HG02981 (cell line): ENCODE measurements at regions not wholly inside any gene's neighbourhood (a gene's known extent, or its start where the extent isn't known, plus 50 kb on each side); places are given as distances from the start of the nearest gene placed in this dataset.
"Not testable (repeated sequence)": the region's sequence is repeated elsewhere in the genome, so short reads cannot be mapped to it uniquely, and the experiment has no call there.

ENCODE experiments used
- ATAC-seq: cut with Tn5 transposase; IDR thresholded peaks from one replicate; pipeline ENCODE4 v1.9.1; 2021; ENCODE audit warnings: mild to moderate bottlenecking, moderate library complexity; ENCODE audit not compliant: unreplicated experiment

DNA sequence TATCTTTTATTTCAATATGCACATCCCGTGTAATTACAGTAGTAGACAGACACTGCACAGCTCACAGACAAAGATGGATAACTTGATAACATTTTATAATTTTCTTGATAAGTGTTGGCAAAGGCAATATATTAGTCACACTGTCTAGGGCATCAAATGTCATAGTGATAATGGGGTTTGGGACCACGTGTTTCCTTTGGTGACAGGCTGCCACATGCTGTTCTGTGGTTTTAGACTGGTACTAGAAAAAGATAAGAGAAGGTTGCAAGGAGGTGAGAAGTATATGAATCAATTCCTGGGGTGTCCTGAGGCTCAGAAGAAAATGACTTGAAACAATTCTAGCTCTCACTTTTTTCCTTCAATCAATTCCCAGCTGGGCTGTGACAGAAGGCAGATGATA is 258.8 kb upstream of the CHD1 start:
- no peak for ATAC-seq

DNA sequence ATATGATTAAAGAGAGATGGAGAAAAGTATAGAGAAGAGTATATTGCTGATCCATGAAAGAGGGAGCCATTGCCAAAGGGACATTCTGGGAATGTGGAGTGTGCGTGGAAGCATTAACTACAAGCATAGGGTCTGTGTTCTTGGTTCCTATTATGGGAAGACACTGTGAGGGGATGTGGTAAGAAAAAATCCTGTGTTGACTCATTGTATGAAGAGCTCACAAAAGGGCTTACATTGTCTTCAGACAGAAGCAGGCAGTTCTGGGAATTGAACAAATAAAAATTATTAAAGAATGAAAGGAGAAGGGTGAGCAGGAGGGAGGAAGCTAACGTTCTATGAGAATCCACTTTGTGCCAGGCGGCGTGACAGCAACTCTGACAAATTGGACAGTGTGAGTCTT is 250.4 kb upstream of the CHD1 start:
- no peak for ATAC-seq

DNA sequence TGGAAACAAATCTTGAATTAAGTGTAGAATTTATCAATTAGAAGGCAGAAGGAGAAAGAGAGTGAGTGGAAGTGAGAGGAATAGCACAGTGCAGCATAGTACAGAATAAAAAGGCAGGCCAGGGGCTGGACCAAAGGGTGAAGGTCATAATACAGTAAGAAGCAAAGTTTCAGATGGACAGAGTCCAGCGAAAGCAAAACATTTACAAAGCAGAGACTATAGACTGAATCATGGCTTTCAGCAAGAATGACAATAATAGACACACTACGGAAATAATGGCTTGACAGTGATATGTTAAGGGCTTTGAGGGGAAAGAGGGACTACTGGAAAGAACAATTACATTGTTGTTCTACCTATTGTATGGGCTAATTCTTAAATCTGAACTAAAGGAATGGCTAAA is 249.0 kb upstream of the CHD1 start:
- ATAC-seq: no peak

DNA sequence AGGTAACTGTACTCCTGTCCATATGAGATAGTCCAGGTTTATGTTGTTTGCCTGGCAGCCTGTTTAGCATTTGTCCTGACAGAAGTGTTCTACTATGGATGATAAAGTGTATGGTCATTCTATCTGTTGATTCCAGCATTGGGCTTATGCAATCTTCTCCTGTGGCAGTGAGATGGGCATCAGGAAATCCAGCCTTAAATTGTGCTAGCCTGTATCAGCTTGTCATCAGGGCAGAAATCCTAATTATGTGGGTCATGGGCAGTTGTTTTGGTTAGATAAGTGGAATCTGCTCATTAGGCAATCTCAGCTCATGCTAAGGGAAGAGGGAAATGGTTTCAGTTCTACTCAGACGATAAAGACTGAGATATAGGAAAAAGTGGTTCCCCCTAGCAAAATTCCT is 247.4 kb upstream of the CHD1 start:
- ATAC-seq: no peak

DNA sequence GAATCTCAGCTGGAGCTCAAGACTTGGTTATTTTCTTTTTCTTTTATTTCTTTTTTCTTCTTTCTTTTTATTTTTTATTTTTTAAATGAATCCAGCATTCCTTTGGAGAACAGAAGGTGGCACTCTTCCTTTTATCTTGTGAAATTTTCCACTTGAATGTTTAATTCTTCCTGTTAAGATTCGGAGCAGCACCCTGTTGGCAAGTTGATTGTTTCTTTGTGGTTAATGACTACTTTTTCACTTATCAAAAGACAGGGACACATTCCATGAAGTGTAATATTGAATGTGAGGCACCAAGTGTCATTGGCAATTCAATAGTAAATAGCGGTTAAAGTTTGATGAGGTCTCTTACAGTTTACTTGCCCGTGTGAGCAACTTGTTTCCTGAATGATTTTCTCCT is 240.5 kb upstream of the CHD1 start:
- ATAC-seq: no peak

DNA sequence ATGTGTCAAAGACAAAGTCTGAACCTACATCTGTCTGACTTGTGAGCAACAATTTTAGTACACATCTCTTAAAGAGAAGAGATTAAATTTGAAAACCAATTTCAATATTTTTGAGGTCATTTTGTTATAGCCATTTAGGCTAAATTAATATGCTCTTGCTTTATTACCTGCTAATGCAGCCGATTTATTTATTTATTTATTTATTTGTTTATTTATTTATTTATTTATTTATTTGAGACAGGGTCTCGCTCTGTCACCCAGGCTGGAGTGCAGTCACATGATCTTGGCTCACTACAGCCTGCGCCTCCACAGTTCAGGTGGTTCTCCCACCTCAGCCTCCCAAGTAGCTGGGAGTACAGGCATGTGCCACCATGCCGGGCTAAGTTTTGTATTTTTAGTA is 232.7 kb upstream of the CHD1 start:
- ATAC-seq: not testable (repeated sequence)

DNA sequence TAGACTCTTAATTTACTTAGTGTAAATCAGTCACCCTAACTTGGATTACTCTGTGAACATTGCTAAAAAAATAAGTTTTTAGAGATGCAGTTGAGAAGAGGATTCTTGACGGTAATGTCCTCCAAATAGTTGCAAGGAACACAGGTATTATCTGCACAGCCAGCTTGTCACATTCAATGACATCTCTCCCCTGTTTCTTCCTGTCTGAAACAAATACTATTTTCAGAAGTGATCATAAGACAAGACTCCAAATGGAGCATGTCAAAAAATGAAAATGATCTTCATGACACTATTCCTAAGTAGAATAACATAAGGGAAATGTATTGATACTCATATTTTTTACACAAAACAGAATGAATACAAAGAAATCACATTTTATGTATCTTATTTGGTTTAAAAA is 227.9 kb upstream of the CHD1 start:
- ATAC-seq: no peak

DNA sequence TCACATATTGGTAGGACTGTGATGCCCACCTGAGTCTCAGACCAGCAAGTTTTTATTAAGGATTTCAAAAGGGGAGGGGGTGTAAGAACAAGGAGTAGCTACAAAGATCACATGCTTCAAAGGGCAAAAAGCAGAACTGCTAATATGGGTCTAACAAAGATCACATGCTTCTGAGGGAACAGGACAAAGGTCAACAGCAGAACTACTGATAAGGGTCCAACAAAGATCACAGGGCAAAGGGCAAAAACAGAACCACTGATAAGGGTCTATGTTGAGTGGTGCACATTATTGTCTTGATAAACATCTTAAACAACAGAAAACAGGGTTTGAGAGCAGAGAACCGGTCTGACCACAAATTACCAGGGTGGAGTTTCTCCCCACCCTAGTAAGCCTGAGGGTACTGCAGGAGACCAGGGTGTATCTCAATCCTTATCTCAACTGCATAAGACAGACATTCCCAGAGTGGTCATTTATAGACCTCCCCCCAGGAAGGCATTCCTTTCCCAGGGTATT is 214.5 kb upstream of the CHD1 start:
- not testable (repeated sequence) for ATAC-seq

DNA sequence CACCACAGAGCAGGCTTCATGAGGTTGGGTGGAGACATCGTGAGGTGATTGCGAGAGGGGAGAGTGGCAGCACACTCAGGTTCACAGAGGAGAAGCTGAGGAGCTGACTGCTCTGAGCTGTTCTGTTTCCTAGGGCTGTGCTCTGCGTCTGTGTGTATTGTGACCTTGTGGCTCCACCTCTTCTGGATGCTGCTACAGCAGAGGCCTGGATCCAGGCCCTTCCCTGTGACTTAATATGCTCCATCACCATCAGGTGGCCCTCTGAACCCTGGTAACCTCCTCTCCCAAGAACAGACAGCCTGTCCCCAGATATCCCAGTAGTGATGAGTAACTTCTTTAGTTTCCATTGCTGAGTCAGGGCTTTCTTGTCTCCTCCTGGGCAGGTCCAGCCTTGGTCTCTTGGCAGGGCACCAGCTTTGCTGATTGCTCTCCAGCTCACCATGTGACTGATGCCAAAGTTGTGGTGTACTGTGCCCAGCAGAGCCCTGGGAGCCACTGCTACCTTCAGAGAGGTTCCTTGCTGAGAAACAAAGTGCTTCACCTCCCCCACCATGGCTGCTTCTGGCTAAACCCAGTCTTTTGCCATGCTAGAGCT is 212.8 kb upstream of the CHD1 start:
- no peak for ATAC-seq

DNA sequence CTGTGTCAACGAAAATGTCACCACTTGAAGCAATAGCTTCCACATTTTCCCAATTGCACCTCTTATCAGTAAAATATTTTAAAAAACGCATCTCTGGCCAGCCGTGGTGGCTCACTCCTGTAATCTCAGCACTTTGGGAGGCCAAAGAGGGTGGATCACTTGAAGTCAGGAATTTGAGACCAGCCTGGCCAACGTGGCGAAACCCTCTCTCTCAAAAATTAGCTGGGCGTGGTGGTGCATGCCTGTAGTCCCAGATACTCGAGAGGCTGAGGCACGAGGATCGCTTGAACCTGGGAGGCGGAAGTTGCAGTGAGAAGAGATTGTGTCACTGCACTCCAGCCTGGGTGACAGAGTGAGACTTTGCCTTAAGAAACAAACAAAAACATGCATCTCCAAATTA is 210.1 kb upstream of the CHD1 start:
- ATAC-seq: no peak

DNA sequence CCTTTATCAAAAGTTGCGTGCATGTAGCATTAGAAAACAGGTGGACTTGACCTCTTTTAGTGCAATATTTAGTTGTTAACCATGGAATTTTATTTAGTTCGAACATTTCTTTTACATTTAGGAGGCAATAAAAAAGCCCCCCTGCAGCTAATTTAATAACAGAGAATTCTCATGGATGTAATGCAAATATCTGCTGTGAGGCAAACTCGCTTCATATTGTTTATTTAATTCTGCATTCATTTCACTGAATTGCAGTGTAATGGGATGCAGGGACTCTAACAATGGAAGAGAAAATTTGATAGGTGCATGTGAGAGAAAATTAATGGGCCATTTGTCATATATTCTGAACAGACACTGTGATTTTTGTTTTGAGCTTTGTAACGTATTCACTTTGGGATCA is 205.1 kb upstream of the CHD1 start:
- no peak for ATAC-seq

DNA sequence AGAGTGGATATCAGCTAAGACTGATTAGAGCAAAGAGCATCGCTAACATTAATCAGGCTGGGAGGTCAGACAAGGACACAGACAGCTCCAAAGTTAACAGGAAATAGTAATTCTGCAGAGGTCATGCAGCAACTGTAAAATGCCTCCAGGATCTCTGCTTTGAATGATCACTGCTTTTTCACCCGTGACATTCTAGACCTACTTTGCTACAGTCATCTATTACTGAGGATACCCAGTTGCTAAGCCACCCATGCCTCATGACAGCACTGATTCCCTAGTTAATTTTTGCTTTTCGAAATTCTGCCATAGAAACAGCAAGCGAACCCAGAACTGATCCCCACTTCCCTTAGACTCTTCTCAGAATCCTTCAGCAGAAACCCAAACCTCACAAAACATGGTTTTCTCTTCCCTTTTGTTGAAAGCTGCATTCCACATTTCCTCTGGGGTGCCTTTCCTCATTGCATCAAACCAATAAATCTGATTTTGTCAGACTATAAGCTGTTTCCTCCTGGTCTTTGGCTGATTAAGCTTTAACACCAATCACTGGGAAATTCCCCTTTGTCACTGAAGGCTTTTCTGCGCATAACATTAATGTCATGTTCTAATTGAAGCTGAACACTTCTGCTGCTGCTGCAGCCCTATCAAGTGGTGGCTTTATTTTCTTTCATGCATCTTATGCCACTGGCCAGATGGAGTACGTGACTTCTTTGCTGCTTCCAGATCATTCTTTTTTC is 201.1 kb upstream of the CHD1 start:
- no peak for ATAC-seq

DNA sequence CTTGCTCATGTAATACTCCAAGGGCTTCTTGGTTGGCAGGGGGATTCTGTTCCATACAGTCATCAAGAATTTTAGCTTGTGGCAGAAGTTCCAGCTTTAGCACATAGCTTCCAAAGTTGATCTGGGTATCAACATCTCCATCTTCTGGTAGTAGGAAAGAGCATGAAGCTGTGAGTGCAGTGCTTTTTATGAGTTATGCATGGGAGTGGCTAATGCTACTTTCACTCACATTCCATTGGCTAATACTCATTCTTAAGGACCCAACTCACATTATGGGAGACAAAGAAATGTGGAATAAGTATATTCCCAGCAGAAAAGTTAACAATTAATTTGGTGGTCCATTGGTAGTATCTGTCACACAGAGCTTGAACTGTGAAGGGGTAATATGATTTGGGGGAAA is 194.2 kb upstream of the CHD1 start:
- no peak for ATAC-seq

DNA sequence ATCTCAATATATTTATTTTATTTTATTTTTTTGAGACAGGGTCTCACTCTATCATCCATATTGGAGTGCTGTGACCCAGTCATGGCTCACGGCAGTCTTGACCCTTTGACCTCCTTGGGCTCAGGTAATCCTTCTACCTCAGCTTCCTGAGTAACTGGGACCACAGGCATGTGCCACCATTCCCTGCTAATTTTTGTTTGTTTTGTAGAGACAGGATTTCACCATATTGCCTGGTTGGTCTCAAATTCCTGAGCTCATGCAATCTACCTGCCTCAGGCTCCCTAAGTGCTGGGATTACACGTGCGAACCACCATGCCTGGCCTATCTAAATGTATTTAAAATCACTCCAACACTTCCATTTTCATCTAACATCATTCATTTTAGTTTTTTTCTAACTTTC is 190.5 kb upstream of the CHD1 start:
- ATAC-seq: no peak

DNA sequence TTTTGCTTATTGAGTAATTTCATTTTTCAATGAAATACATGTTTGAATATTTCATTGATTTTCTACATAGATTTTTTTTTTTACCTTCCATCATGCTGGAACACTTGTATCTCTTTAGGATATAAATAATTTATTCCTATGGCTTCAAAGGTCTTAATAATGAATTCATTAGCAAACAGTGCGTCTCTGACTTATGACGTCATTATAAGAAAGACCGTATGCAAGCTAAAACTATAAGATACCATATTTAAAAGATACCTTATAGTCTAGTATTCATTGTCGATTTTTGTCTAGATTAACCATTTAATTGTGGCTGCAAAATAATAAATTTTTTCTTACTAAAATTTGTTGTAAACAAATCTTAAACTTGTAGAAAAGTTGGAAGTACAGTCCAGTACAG is 187.7 kb upstream of the CHD1 start:
- ATAC-seq: no peak

DNA sequence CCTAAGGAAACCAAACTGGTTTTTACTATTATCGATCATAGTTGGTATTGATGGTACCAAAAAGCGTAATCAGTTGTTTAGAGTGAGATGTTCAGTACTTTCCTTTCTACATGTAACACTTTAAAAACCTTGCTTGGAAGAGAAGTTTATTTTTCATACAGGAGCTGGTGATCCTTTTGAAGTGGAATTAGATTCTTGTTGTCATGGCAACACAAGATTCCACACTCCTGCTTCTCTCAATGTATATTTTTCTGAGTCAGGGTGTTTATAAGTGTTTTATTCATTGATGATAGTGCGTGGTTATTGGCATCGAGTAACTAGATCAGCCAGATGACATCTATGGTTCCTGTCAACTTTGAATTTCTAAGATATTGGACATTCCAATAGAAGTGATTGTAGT is 181.1 kb upstream of the CHD1 start:
- no peak for ATAC-seq

DNA sequence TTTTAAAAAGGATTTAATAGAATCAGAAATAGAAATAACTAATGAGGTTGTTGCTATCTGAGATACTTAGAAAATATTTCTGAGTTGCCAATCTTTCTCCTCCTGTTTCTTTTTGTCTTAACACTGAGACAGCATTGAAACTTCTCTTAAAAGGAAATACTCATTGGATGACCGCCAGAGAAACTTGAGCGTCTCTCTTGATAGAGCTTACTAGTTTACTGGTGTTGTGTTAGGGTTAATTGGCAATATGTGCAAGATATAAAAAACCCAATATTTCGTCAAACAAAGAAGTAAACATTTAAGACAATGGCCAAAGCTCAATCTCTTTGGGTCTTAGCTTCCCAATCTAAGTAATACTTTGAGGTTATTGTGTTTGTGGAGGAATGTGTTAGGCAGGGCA is 176.4 kb upstream of the CHD1 start:
- no peak for ATAC-seq

DNA sequence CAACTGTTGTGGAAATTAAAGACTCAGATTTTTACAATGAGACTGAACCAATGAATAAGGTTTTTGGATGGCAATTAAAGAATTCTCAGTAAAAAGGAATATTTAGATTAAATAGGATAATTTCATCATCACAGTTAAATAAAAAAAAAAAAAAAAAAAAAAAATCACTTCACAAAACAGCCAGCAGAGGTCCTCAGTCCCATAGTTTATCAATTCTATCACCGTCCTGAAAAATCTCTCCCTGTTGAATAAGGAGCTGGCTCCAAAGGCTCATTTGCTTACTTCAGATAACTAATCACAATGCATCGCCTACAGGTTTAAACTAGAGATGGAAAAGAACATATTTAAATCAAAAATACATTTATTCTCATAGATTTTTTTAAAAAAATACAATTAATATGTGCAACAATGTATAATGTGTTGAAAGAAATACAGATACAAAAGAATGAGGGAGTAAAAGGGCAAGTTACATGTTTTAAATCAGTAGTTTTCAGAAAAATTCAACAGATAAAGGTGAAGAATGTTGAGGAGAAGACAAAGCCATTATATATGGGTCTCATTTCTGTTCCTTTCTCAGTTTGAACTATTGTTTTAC is 175.8 kb upstream of the CHD1 start:
- ATAC-seq: no peak

DNA sequence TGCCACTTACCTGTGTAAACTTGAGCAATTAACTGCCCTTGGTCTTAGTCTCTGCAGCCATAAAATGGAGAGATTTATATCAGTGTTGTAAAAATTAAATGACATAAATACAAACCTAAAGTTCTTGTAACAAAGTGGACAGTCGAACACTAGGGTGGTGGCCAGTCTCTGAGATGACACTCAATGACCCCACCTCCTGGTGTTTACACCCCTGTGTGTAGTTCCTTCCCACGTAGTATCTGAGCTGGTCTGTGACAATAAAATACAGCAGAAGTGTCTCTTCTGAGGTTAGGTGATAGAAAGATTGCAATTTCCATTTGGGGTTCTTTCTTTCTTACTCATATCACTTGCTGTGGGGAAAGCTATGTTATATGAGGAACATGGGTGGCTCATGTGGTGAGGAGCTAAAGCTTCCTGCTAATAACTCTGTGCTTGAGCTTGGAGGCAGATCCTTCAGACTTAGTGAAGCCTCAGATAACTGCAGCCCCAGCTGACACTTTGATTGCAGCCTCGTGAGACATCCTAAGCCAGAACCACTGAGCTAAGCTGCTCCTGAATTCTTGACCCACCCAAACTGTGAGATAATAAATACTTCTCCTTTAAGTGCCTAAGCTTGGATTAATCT is 173.4 kb upstream of the CHD1 start:
- ATAC-seq: no peak

DNA sequence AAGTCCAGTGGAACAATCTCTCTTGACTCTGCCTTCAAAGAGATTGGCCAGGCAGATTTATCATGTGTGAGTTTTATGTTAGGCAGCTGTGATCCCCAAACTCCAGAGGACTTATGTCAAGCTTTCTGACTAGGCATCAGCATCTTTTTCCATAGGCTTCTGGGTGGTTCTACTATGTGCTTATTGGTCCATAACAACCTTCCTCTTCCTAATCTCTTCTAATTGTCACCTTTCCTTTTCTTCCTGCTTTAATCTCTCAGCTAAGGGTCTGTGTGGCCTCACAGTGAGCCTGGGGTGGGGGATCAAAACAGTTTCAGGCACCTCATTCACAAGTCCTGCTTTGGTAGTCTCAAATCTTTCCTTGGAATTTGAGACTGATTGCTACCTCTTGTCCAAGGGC is 170.9 kb upstream of the CHD1 start:
- ATAC-seq: no peak

DNA sequence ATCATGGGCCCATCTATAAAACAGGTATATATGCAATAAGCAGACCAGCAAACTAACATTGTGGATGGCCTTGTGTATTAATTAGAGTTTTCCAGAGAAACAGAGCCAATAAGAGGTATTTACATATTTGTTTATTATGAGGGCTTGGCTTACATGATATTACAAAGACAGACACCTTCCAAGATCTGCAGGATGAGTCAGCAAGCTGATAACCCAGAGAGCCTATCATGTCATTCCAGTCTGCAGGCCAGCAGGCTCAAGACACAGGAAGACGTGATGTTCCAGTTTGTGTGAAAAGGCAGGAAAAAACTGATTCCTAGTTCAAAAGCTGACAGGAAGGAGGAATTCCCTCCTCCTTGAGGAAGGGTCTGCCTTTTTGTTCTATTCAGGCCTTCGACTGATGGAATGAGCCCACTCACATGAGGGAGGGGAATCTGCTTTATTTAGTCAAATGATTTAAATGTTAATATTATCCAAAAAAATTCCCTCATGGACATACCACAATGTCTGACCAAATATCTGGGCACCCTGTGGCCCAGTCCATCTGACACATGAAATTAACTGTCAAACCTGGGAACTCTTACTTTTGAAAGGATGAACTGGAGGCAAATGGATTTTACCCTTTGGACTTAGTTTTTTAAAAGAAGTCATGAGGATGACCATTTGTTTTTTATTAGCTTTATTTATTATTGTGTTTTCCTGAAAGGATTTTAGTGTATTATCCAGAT is 161.2 kb upstream of the CHD1 start:
- no peak for ATAC-seq
